Activated naive CD4-positive, alpha-beta T cell treated with anti-CD3 and anti-CD28 coated beads, Interleukin-2, amount 10 ng/mL, durations not matched to agents 7 days and 5 days (primary cell): ENCODE measurements at regions not wholly inside any gene's neighbourhood (a gene's known extent, or its start where the extent isn't known, plus 50 kb on each side); places are given as distances from the start of the nearest gene placed in this dataset.
"Not testable (repeated sequence)": the region's sequence is repeated elsewhere in the genome, so short reads cannot be mapped to it uniquely, and the experiment has no call there.

ENCODE experiments used
- CTCF ChIA-PET: fragments of 350-600 bp; sonication (Branson Sonifier 250); formaldehyde crosslinking; loops from one replicate; lab custom pipeline; 2021; ENCODE audit warnings: antibody characterized with exemption; lab: Charles Lee
- DNase-seq: peaks from one replicate; pipeline ENCODE4 v3.0.0-alpha.2; 2020
- H3K27ac Mint-ChIP-seq: one replicate; pipeline ENCODE4 v1.8.0; 2021; ENCODE audit warnings: mild to moderate bottlenecking, moderate library complexity, mixed read lengths
- H3K27me3 Mint-ChIP-seq: one replicate; pipeline ENCODE4 v1.8.0; 2021; ENCODE audit warnings: mild to moderate bottlenecking, mixed read lengths
- H3K36me3 Mint-ChIP-seq: one replicate; pipeline ENCODE4 v1.8.0; 2021; ENCODE audit warnings: mixed read lengths
- H3K4me1 Mint-ChIP-seq: one replicate; pipeline ENCODE4 v1.8.0; 2021; ENCODE audit warnings: mixed read lengths
- H3K4me3 Mint-ChIP-seq: one replicate; pipeline ENCODE4 v1.8.0; 2021; ENCODE audit warnings: mild to moderate bottlenecking, moderate library complexity, mixed read lengths
- H3K9me3 Mint-ChIP-seq: one replicate; pipeline ENCODE4 v1.8.0; 2021; ENCODE audit warnings: mixed read lengths

DNA sequence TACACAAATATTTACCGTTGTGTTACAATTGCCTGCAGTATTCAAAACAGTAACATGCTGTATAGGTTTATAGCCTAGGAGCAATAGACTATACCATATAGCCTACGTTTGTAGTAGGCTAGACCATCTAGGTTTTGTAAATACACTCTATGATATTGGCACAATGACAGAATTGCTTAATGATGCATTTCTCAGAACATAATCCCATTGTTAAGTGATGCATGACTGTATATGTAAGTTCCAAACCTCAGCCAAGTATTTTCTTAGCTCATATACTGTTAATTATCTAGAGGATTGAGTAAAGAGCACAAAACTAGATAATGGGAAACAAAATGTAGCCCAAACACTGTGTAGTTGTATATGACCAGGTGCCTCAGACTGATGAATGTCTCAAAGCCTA lies 220.1 kb downstream of the ANXA1 start:
- Mint-ChIP-seq H3K4me3 (no peak overlapping the region), H3K27ac (no peak overlapping the region), H3K27me3 (no peaks in the 10 kb centered on the region), H3K9me3 (no peaks in the 10 kb centered on the region), H3K36me3 (no peaks in the 10 kb centered on the region), H3K4me1 (no peaks in the 10 kb centered on the region)
- no peak for DNase-seq
- CTCF ChIA-PET, result no interaction called here

DNA sequence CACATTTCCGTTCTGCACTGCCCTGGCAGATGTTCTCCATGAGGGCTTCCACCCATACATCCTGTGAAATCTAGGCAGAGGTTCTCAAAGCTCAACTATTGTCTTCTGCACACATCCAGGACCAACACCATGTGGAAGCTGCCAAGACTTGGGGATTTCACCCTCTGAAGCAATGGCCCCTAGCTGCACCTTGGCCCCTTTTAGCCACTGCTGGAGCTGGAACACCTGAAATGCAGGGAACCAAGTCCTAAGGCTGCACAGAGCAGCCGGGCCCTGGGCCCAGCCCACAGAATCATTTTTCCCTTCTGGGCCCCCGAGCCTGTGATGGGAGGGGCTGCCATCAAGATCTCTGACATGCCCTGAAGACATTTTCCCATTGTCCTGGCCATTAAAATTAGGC lies 228.7 kb downstream of the ANXA1 start:
- CTCF ChIA-PET, result no interaction called here
- Mint-ChIP-seq H3K4me1 (no peaks in the 10 kb centered on the region), H3K4me3 (no peak overlapping the region), H3K36me3 (no peaks in the 10 kb centered on the region), H3K9me3 (peaks cover 1% of the 10 kb centered on the region), H3K27ac (no peak overlapping the region), H3K27me3 (no peaks in the 10 kb centered on the region)
- DNase-seq, result no peak

DNA sequence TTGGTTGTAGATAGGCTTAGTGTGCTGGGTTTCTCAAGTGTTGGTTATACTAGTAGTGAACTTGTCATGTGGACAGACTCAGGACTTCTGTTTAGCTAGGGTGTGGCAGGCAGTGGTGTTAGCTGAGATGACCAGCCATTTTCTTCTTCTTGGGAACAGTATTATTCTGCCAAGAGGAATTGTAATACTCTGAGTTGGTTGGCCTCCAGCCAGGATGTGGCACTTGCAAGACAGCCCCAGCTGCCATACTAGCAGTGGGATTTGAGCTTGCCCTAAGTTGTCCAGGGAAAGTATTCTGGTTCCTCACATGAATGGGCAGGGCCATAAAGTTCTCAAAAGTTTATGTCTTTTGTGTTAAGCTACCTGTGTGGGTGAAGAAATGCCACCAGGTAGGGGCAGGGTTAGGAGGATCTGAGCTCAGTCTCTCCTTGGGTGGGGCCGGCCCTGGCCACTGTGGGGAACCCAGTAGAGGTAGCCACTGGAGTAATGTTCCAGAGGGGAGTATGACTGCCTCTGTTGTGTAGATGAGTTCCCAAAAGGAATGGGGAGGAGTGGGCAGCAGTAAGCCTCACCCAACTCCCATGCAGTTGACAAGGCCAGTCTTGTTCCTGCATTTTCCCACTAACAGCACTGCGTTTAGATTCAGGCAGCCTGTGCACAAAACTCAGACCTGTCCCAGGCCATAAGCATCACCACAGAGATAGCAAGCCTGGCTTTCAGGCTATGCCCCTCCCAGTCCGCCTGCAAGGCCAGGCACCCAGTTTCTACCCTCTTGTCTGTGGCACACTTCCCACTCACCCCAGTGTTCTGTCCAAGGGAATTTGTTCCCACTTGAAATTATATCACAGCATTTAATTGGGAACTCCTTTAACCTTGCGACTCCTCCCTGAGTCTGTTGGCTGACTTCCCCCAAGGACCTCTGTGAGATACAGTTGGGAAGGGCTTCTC lies 250.7 kb downstream of the ANXA1 start:
- Mint-ChIP-seq H3K36me3 (no peaks in the 10 kb centered on the region), H3K27me3 (no peaks in the 10 kb centered on the region), H3K27ac (no peak overlapping the region), H3K4me3 (no peak overlapping the region), H3K4me1 (no peaks in the 10 kb centered on the region), H3K9me3 (peaks cover 2% of the 10 kb centered on the region)
- no peak for DNase-seq
- CTCF ChIA-PET, result no interaction called here

DNA sequence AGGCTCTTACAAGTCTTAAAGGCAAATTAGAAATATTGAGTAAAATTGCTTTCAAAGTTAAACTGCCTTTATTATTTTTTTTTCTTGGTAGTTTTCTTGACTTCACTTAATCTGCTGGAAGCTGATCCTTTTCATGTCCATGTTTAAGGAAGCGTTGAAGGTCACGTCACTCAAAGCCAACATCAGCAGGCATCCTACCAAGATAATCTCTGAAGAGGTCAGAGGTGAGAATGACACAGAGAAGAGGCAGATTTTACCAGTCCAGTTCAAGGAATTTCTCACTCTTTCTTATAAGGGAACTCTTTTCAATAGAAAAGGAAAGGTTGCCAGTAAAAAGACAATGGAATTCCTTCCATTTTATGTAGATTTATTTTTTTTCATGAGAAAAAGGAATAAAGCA lies 259.8 kb downstream of the ANXA1 start:
- Mint-ChIP-seq H3K36me3 (no peaks in the 10 kb centered on the region), H3K27ac (no peak overlapping the region), H3K27me3 (no peaks in the 10 kb centered on the region), H3K9me3 (no peaks in the 10 kb centered on the region), H3K4me1 (no peaks in the 10 kb centered on the region), H3K4me3 (no peak overlapping the region)
- CTCF ChIA-PET, result no interaction called here
- no peak for DNase-seq

DNA sequence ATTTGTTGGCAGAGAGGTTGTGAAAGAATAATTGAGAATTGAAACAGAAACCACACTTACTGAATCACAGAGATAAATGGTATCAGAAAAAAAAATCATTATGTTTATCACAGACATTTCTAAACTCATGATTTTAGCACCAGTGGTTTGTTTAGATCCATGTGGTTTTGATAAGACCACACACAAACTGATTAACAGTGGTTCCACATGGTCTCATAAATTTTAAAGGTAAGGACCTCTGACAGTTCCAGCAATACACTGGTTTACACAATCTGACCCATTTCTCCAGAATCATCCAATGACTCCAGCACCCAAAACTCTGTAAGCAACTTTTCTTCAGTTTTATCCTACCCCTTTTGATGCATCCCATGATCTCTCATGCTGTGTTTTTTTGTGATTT lies 261.2 kb downstream of the ANXA1 start:
- Mint-ChIP-seq H3K27ac (no peak overlapping the region), H3K4me3 (no peak overlapping the region), H3K27me3 (no peaks in the 10 kb centered on the region), H3K36me3 (no peaks in the 10 kb centered on the region), H3K9me3 (no peaks in the 10 kb centered on the region), H3K4me1 (no peaks in the 10 kb centered on the region)
- no peak for DNase-seq
- CTCF ChIA-PET, result no interaction called here

DNA sequence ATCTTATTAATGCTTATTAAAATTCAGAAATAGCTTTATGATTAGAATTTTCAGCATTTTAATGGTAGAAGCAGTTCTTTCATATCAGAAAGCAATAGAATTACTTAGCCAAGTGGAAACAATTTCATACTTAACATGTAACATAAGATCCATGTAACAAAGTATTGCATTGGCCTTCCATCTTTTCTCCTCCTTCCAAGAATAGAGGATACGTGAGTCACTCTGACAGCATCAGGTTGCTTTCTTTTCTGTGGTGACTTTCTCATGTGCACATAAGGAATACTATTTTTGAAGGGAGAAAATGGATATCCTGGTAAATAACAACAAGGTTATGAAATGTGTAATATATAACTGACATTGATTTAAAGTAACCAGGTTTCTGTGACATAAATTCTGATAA lies 272.2 kb downstream of the ANXA1 start:
- Mint-ChIP-seq H3K9me3 (no peaks in the 10 kb centered on the region), H3K36me3 (no peaks in the 10 kb centered on the region), H3K4me1 (no peaks in the 10 kb centered on the region), H3K4me3 (no peak overlapping the region), H3K27me3 (no peaks in the 10 kb centered on the region), H3K27ac (no peak overlapping the region)
- no peak for DNase-seq
- CTCF ChIA-PET, result no interaction called here

DNA sequence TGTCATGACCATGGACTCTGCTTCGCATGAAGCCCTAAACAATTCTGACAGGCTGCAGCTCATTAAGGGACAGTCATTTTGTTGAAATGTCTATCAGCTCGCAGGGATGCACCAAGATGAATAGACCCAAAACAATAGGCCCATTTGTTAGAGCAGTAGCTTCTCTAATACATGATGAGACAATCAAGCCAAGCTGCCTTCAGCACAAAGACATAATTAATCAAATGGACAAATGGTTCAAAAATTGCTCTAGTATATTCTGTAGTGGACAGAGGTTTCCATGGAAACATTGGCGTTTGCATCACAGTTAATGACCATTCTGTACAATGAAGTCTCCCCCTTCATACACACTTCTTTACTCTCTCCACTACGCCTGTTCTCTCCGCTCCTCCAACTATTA lies 274.6 kb downstream of the ANXA1 start:
- H3K36me3 Mint-ChIP-seq, result no peaks in the 10 kb centered on the region
- H3K4me3 Mint-ChIP-seq, result no peak overlapping the region
- no peaks in the 10 kb centered on the region for H3K4me1 Mint-ChIP-seq
- DNase-seq, result no peak
- no peaks in the 10 kb centered on the region for H3K27me3 Mint-ChIP-seq
- CTCF ChIA-PET, result no interaction called here
- no peak overlapping the region for H3K27ac Mint-ChIP-seq
- H3K9me3 Mint-ChIP-seq, result no peaks in the 10 kb centered on the region

DNA sequence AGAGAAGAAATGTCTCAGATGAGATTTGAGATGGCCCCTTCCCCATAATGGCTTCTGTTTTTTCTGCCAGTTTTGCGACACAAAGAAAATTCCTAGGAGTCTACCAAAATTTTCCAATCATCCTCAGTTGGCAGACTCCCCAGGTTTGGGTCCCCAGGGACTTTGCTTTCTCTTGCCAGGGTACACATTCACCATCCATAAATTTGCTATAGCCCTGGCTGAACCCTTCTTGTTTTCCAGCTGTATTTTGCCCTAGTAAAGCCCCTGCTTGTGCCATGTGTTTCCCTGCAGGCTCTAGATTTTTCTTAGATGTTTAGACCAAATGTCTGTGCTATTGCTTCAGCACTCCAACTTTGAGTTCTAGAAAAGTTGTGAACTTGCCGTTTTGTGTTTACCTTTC lies 283.2 kb downstream of the ANXA1 start:
- H3K4me3 Mint-ChIP-seq, result no peak overlapping the region
- DNase-seq, result no peak
- H3K27ac Mint-ChIP-seq, result no peak overlapping the region
- CTCF ChIA-PET, result no interaction called here
- H3K36me3 Mint-ChIP-seq, result no peaks in the 10 kb centered on the region
- no peaks in the 10 kb centered on the region for H3K4me1 Mint-ChIP-seq
- no peaks in the 10 kb centered on the region for H3K27me3 Mint-ChIP-seq
- no peaks in the 10 kb centered on the region for H3K9me3 Mint-ChIP-seq

DNA sequence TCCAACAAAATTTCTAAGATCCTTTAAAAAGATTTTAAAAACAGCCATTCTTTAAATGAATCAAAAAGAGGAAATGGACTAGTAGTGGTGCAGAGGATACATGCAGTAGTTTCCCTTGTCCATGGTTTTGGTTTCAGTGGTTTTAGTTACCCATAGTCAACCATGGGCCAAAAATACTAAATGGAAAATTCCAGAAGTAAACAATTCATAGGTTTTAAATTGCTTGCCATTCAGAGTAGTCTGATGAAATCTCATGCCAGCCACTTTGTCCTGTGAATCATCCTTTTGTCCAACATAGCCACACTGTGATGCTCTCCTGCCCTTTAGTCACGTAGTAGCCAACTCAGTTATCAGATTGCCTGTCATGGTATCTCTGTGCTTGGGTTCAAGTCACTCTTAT lies 286.1 kb downstream of the ANXA1 start:
- CTCF ChIA-PET, result no interaction called here
- Mint-ChIP-seq H3K36me3 (no peaks in the 10 kb centered on the region), H3K4me1 (no peaks in the 10 kb centered on the region), H3K27ac (no peak overlapping the region), H3K9me3 (no peaks in the 10 kb centered on the region), H3K4me3 (no peak overlapping the region), H3K27me3 (no peaks in the 10 kb centered on the region)
- DNase-seq, result no peak

DNA sequence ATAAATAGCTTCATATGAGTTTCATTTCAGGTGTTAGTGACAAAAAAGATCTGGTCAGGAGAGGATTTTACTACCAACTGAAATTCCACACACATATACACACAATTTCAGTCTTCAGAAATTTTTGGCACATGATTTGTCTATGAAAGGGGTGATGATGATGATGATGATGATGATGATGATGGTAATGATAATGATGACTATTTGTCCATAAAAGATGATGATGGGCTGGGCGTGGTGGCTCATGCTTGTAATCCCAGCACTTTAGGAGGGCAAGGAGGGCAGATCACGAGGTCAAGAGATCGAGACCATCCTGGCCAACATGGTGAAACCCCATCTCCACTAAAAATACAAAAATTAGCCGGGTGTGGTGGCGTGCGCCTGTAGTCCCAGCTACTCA lies 288.2 kb downstream of the ANXA1 start:
- DNase-seq, H3K27ac Mint-ChIP-seq, H3K4me3 Mint-ChIP-seq, H3K9me3 Mint-ChIP-seq, H3K4me1 Mint-ChIP-seq, CTCF ChIA-PET, H3K36me3 Mint-ChIP-seq, H3K27me3 Mint-ChIP-seq: not testable (repeated sequence)

DNA sequence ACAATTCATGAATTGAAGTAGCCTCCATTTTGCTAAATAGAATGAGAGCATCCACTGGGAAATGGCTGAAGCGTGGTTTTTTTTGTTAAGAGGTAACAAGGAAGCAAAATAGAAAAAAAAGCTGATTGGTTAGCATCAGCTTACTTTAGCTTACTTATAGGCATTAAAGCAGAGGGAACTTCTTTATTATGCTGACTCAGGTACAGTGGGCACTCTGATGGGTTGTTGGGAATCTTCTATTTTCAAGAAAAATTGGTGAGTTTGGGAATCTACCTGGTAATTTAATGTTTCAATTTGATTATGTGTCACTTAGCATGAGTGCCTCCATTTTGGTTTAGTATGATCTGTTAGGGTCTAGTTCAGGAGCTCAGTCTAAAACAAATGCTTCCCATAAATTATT lies 289.6 kb downstream of the ANXA1 start:
- Mint-ChIP-seq H3K4me1 (no peaks in the 10 kb centered on the region), H3K27ac (no peak overlapping the region), H3K27me3 (no peaks in the 10 kb centered on the region), H3K9me3 (no peaks in the 10 kb centered on the region), H3K36me3 (no peaks in the 10 kb centered on the region), H3K4me3 (no peak overlapping the region)
- CTCF ChIA-PET, result no interaction called here
- DNase-seq, result no peak

DNA sequence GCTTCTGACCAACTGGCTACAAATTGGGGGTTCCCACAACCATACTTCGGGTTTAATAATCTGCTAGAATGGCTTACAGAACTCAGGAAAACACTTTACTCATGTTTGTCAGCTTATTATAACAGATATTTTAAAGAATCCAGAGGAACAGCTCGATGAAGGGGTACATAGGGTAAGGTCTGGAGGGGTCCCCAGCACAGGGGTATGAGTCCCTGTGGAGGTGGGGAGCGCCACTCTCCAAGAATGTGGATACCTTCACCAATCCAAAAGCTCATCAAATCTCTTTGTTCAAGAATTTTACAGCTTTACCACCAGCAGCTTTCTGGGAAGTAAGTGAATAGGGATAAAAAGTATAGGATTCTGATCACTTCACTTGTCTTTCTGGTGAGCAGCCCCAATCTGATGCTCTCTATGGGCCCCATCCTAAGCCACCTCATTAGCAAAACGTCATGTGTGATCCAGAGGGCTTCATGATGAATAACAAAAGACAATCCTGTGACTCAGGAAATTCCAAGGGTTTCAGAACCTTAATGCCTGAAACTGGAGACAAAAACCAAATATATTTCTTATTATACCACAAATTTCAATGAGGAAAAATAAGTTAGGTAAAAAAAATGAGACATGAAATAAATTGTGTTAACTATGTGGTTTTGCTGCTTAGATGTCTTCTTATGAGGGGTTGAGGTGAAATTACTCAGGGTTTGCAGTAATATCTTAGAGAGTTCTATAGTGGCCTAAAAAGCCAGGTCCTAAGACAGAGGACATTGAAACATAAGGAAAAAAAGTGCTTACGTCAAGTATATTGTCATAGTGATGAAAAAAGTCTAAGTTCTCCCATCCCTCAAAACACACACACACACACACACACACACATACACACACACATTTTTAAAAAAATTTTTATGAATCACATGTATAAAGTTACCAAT lies 290.5 kb downstream of the ANXA1 start:
- Mint-ChIP-seq H3K4me3 (no peak overlapping the region), H3K4me1 (no peaks in the 10 kb centered on the region), H3K27ac (no peak overlapping the region), H3K9me3 (no peaks in the 10 kb centered on the region), H3K27me3 (no peaks in the 10 kb centered on the region), H3K36me3 (no peaks in the 10 kb centered on the region)
- no peak for DNase-seq
- CTCF ChIA-PET, result no interaction called here

DNA sequence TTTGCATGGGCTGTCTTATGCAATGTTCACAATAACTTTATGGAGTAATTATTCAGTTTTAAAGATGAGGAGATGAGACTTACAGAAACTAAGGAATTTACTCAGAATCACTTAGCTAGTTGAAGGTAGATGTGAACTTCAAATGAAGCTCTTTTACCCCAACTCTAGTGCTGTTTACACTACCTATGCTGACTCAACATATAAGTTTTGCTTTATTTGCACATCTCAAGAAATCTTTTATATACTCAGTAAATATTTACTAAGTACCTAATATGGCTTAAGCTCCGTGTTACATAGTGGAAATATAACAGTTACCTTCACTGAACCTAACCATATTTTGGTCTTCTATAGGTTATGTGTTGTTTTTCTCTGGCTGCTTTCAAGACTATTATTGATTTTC lies 293.2 kb downstream of the ANXA1 start:
- no peaks in the 10 kb centered on the region for H3K4me1 Mint-ChIP-seq
- CTCF ChIA-PET, result no interaction called here
- no peak overlapping the region for H3K27ac Mint-ChIP-seq
- no peak overlapping the region for H3K4me3 Mint-ChIP-seq
- H3K27me3 Mint-ChIP-seq, result no peaks in the 10 kb centered on the region
- no peaks in the 10 kb centered on the region for H3K36me3 Mint-ChIP-seq
- H3K9me3 Mint-ChIP-seq, result no peaks in the 10 kb centered on the region
- DNase-seq, result no peak

DNA sequence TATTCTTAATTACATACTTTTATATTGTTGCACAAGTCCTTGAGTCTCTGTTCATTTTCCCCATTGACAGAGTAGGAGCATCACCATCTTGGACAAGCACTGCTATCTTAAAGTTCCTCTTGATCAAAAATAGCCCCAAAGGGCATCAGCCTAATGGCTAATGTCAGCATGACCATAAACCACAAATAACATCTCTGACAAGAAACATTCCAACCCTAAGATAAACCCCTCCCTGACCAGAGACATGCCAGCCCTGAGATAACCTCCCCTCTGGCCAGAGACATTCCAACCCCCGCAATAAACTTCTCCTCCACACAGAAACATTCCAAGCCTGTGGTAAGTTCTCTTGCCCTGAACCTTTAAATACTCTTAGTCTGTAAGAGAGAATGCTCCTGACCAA lies 293.7 kb downstream of the ANXA1 start:
- H3K36me3 Mint-ChIP-seq, H3K4me3 Mint-ChIP-seq, DNase-seq, H3K27me3 Mint-ChIP-seq, H3K9me3 Mint-ChIP-seq, H3K4me1 Mint-ChIP-seq, CTCF ChIA-PET, H3K27ac Mint-ChIP-seq: not testable (repeated sequence)

DNA sequence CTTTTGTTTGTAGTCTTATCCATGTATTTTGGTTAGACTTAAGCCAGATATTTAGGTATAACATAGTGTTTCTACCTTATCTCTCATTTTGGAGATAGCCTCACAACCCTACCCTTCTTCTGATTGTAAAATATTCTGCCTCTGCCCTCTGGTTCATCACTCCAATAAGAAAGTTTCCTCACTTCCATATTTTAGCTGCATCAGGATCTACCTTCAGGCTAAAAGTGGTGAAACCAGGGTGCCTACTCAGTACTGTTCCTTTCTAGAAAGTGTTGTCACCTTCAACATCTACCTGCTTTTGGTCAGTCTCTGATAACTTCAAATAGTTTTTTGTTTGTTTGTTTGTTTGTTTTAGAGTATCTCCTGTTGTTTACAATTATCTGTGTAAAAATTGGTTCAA lies 294.6 kb downstream of the ANXA1 start:
- Mint-ChIP-seq H3K27ac (no peak overlapping the region), H3K36me3 (no peaks in the 10 kb centered on the region), H3K9me3 (no peaks in the 10 kb centered on the region), H3K4me3 (no peak overlapping the region), H3K4me1 (no peaks in the 10 kb centered on the region), H3K27me3 (no peaks in the 10 kb centered on the region)
- no peak for DNase-seq
- CTCF ChIA-PET, result no interaction called here
